GM13977 (cell line): ENCODE measurements at regions not wholly inside any gene's neighbourhood (a gene's known extent, or its start where the extent isn't known, plus 50 kb on each side); places are given as distances from the start of the nearest gene placed in this dataset.
"Not testable (repeated sequence)": the region's sequence is repeated elsewhere in the genome, so short reads cannot be mapped to it uniquely, and the experiment has no call there.

Experiments
- DNase-seq: peaks from one replicate; pipeline ENCODE4 v3.0.0; 2012; ENCODE audit warnings: low spot score
- CTCF ChIP-seq: IDR thresholded peaks from 2 replicates; pipeline ENCODE4 v1.5.1; 2012; ENCODE audit warnings: mild to moderate bottlenecking, control low read depth; ENCODE audit not compliant: insufficient read depth; ENCODE audit errors: extremely low read depth, missing control alignments
- in situ Hi-C: fragments of 300-500 bp; cut with MboI; formaldehyde crosslinking; loops from one replicate; pipeline ENCODE4 v1.12.0; 2022; ENCODE audit warnings: low sequenced_read_pairs, low pct_unique_long_range_greater_than_20kb, mixed read lengths, inconsistent platforms; ENCODE audit not compliant: unreplicated experiment

- no peak for DNase-seq
- in situ Hi-C loops = no loop called here
- TF ChIP-seq CTCF = no peak
These were observed 150.3 kb downstream of the NECTIN1 start for GRCh38 chr11:119578521-119579191.

- TF ChIP-seq CTCF = no peak
- in situ Hi-C loops = no loop called here
- DNase-seq = no peak
These were observed 150.9 kb upstream of the THY1 start for GRCh38 chr11:119573858-119574257.

GRCh38 chr11:119572481-119573424 is 149.8 kb upstream of the THY1 start:
- DNase-seq = no peak
- in situ Hi-C loops = no loop called here
- no peak for TF ChIP-seq CTCF

- in situ Hi-C loops = no loop called here
- TF ChIP-seq CTCF = no peak
- DNase-seq = no peak
These were observed 148.3 kb upstream of the THY1 start for GRCh38 chr11:119571311-119571710.

- DNase-seq = no peak
- in situ Hi-C loops = no loop called here
- TF ChIP-seq CTCF = no peak
These were observed 145.0 kb upstream of the THY1 start for GRCh38 chr11:119567688-119568582.

GRCh38 chr11:119566319-119566718 is 143.3 kb upstream of the THY1 start:
- TF ChIP-seq CTCF = no peak
- DNase-seq = no peak
- in situ Hi-C loops = no loop called here

GRCh38 chr11:119565693-119566092 is 142.7 kb upstream of the THY1 start:
- DNase-seq, in situ Hi-C loops: not testable (repeated sequence)
